ENCODE measurements at regions not wholly inside any gene's neighbourhood (a gene's known extent, or its start where the extent isn't known, plus 50 kb on each side); places are given as distances from the start of the nearest gene placed in this dataset.

- Mint-ChIP-seq H3K4me1 (ENCODE audit: low read depth) (no peaks in the 10 kb centered on the region), H3K27me3 (ENCODE audit: low read depth) (peaks cover 24% of the 10 kb centered on the region), H3K27ac (no peak overlapping the region), H3K9me3 (ENCODE audit: insufficient read depth) (no peaks in the 10 kb centered on the region), H3K36me3 (ENCODE audit: low read depth) (no peaks in the 10 kb centered on the region), H3K4me3 (no peak overlapping the region)
- no peak for ATAC-seq
- no peak for DNase-seq
- ChIA-PET POLR2A (no interaction called here), CTCF (interaction anchor here (1.4 kb wide), 1 partner anchor 18 kb away, joined by 3 read pairs; no protein-coding TSS in a partner anchor)
Measured at GRCh38 chr6:129967427-129967826, 51.0 kb upstream of the L3MBTL3 start.

DNA sequence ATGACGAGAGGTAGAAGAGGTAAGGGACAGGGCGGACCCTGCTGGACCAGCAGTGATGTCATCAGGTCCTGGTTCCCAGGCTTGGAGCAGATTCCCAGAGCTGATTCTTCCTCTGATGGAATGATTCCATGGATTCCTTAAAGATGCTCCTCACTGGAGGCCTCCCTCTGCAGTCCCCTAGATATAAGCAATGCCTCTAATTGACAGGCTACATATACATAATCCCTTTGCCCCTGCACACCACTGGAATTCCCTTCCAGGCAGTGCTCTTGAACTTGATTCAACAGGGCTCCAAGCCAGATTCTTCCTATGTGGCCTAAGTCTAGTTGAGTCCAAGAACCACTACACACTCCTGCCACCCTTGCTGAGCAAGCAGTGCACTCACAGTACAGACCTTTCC is 52.3 kb upstream of the L3MBTL3 start:
- H3K4me3 Mint-ChIP-seq, result no peak overlapping the region
- no peak for ATAC-seq
- H3K36me3 Mint-ChIP-seq (ENCODE audit: low read depth), result no peaks in the 10 kb centered on the region
- H3K27me3 Mint-ChIP-seq (ENCODE audit: low read depth), result peaks cover 20% of the 10 kb centered on the region
- H3K4me1 Mint-ChIP-seq (ENCODE audit: low read depth), result no peaks in the 10 kb centered on the region
- POLR2A ChIA-PET, result no interaction called here
- H3K9me3 Mint-ChIP-seq (ENCODE audit: insufficient read depth), result no peaks in the 10 kb centered on the region
- no peak overlapping the region for H3K27ac Mint-ChIP-seq
- DNase-seq, result no peak
- CTCF ChIA-PET, result interaction anchor here (1.4 kb wide), 1 partner anchor 17 kb away, joined by 3 read pairs; no protein-coding TSS in a partner anchor

DNA sequence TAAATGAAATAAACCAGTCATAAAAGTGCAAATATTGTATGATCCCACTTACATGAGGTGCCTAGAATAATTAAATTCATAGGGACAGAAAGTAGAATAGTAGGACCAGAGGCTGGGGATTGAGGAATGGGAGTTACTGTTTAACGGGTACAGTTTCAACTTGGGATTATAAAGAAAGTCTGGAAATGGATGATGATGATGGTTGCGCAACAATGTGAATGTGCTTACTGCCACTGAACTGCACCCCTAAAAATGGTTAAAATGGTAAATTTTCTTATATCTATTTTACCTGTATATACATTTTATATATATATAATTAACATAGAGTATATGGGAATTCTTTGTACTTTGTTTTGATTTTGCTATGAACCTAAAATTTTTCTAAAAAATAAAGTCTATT is 53.3 kb upstream of the L3MBTL3 start:
- H3K27ac Mint-ChIP-seq, result no peak overlapping the region
- no peak overlapping the region for H3K4me3 Mint-ChIP-seq
- no peaks in the 10 kb centered on the region for H3K9me3 Mint-ChIP-seq (ENCODE audit: insufficient read depth)
- no peaks in the 10 kb centered on the region for H3K4me1 Mint-ChIP-seq (ENCODE audit: low read depth)
- ChIA-PET CTCF (no interaction called here), POLR2A (no interaction called here)
- DNase-seq, result no peak
- no peak for ATAC-seq
- H3K27me3 Mint-ChIP-seq (ENCODE audit: low read depth), result peaks cover 11% of the 10 kb centered on the region
- H3K36me3 Mint-ChIP-seq (ENCODE audit: low read depth), result no peaks in the 10 kb centered on the region

GRCh38 chr6:129959358-129959930 is 58.9 kb upstream of the L3MBTL3 start:
- peaks cover 3% of the 10 kb centered on the region for H3K27me3 Mint-ChIP-seq (ENCODE audit: low read depth)
- H3K27ac Mint-ChIP-seq, result no peak overlapping the region
- H3K4me3 Mint-ChIP-seq, result no peak overlapping the region
- ChIA-PET CTCF (no interaction called here), POLR2A (interaction anchor here (1.2 kb wide), 1 partner anchor 9 kb away, joined by 3 read pairs; no protein-coding TSS in a partner anchor)
- H3K9me3 Mint-ChIP-seq (ENCODE audit: insufficient read depth), result no peaks in the 10 kb centered on the region
- no peaks in the 10 kb centered on the region for H3K36me3 Mint-ChIP-seq (ENCODE audit: low read depth)
- no peaks in the 10 kb centered on the region for H3K4me1 Mint-ChIP-seq (ENCODE audit: low read depth)
- DNase-seq (no peak), ATAC-seq (no peak)

DNA sequence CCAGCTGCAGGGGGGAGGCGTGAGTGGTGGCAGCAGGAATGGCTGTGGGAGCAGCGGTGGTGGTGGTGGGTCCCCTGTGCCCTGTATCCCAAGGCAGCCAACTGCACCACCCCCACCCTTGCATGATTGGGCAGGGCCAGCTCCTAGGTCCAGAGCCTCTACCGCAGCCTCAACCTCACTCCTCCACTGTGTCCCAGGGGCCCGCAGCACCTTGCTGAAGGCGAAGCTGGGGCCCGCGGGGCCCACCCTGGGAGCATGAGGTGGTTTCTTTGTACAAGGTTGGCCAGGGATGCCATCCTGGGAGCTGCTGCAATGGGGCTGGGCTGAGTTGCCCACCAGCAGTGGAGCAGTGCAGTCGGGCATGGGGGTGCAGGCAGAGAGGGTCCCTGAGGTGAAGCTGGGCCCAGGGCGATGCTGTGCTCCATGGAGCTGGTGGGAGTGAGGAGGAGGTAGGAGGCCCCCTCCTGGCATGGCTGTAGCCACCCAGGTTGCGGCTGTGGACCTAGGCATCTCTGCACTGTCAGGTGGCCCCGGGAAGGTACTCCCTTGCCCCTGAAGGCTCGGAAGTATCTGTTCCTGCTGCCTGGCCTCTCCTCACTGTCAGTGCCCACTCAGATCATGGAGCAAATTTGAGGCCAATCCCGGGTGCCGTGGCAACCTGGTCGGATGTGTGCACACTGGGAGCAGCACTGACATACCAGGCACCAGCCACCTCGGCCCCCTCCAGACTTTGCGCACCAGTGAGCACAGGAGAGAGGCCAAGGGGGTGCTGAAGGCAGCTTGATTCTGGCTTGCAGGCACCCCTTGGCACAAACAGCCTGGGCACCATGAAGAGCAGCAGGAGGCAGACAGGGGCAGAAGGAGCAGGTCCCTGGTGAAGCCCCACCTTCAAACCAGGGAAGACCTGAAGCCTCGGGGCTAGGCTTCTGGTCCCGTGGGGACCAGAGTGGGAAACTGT is 60.2 kb upstream of the L3MBTL3 start:
- CTCF ChIA-PET, result no interaction called here
- Mint-ChIP-seq H3K27ac (no peak overlapping the region), H3K4me1 (ENCODE audit: low read depth) (no peaks in the 10 kb centered on the region), H3K9me3 (ENCODE audit: insufficient read depth) (no peaks in the 10 kb centered on the region), H3K4me3 (no peak overlapping the region), H3K27me3 (ENCODE audit: low read depth) (no peaks in the 10 kb centered on the region), H3K36me3 (ENCODE audit: low read depth) (no peaks in the 10 kb centered on the region)
- ATAC-seq, result no peak
- POLR2A ChIA-PET, result interaction anchor here (1.2 kb wide), 1 partner anchor 8 kb away, joined by 3 read pairs; no protein-coding TSS in a partner anchor
- DNase-seq, result no peak

- CTCF ChIA-PET, result no interaction called here
- Mint-ChIP-seq H3K27me3 (ENCODE audit: low read depth) (peaks cover 4% of the 10 kb centered on the region), H3K36me3 (ENCODE audit: low read depth) (no peaks in the 10 kb centered on the region), H3K27ac (no peak overlapping the region), H3K4me3 (no peak overlapping the region), H3K4me1 (ENCODE audit: low read depth) (no peaks in the 10 kb centered on the region), H3K9me3 (ENCODE audit: insufficient read depth) (no peaks in the 10 kb centered on the region)
- no peak for ATAC-seq
- DNase-seq, result no peak
- POLR2A ChIA-PET, result no interaction called here
Measured at GRCh38 chr6:129955584-129955983, 62.8 kb upstream of the L3MBTL3 start.

DNA sequence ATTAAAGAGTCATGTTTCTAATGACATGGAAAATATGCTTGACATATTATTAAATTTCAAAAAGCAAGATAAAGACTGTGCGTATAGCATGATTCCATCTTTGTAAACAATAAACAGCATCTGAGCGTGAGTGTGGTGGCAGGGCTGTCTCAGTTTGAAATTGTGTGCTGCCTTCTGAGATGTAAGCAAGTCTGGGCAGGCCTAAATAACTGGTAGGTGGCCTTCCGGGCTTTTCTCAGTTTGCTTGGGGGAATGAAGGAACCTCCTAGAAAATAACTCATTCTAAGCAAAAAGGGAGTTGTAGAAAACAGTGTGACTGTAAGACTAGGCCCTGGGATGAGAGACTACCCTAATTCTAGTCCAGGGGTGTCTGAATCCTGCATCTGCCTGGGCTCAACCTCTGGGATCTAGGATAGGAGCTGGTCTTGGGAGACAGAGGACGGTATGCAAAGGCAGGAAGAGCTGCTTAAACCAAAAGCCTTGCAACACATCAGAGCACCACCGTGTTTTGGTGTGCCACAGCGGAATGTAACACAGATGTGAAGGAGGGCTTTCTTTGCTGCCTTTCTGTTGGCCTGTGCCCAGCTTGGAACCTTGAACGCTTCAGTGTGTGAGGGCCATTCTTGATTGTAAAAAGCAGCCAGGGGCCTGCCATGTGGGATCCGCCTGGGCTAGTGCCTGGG is 63.5 kb upstream of the L3MBTL3 start:
- Mint-ChIP-seq H3K9me3 (ENCODE audit: insufficient read depth) (no peaks in the 10 kb centered on the region), H3K27me3 (ENCODE audit: low read depth) (peaks cover 4% of the 10 kb centered on the region), H3K4me3 (no peak overlapping the region), H3K4me1 (ENCODE audit: low read depth) (no peaks in the 10 kb centered on the region), H3K36me3 (ENCODE audit: low read depth) (no peaks in the 10 kb centered on the region), H3K27ac (no peak overlapping the region)
- DNase-seq (no peak), ATAC-seq (no peak)
- CTCF ChIA-PET, result no interaction called here
- POLR2A ChIA-PET, result no interaction called here

GRCh38 chr6:129947797-129948196 is 70.6 kb upstream of the L3MBTL3 start:
- no peak overlapping the region for H3K27ac Mint-ChIP-seq
- POLR2A ChIA-PET, result no interaction called here
- CTCF ChIA-PET, result interaction anchor here (0.9 to 2.5 kb wide), 2 partner anchors 9 to 74 kb away, joined by 4 to 9 read pairs; no protein-coding TSS in a partner anchor
- H3K4me1 Mint-ChIP-seq (ENCODE audit: low read depth), result no peaks in the 10 kb centered on the region
- no peak overlapping the region for H3K4me3 Mint-ChIP-seq
- no peak for ATAC-seq
- H3K36me3 Mint-ChIP-seq (ENCODE audit: low read depth), result no peaks in the 10 kb centered on the region
- DNase-seq, result no peak
- no peaks in the 10 kb centered on the region for H3K9me3 Mint-ChIP-seq (ENCODE audit: insufficient read depth)
- peaks cover 22% of the 10 kb centered on the region for H3K27me3 Mint-ChIP-seq (ENCODE audit: low read depth)

- Mint-ChIP-seq H3K36me3 (ENCODE audit: low read depth) (no peaks in the 10 kb centered on the region), H3K9me3 (ENCODE audit: insufficient read depth) (no peaks in the 10 kb centered on the region), H3K4me1 (ENCODE audit: low read depth) (no peaks in the 10 kb centered on the region), H3K27ac (no peak overlapping the region), H3K4me3 (no peak overlapping the region), H3K27me3 (ENCODE audit: low read depth) (peaks cover 24% of the 10 kb centered on the region)
- ChIA-PET CTCF (interaction anchor here (2.5 kb wide), 1 partner anchor 8 kb away, joined by 9 read pairs; no protein-coding TSS in a partner anchor), POLR2A (no interaction called here)
- DNase-seq, result no peak
- ATAC-seq, result no peak
Measured at GRCh38 chr6:129946439-129947140, 71.8 kb upstream of the L3MBTL3 start.

GRCh38 chr6:129943637-129944271 is 74.6 kb upstream of the L3MBTL3 start:
- Mint-ChIP-seq H3K27me3 (ENCODE audit: low read depth) (peaks cover 33% of the 10 kb centered on the region), H3K4me3 (no peak overlapping the region), H3K36me3 (ENCODE audit: low read depth) (no peaks in the 10 kb centered on the region), H3K9me3 (ENCODE audit: insufficient read depth) (no peaks in the 10 kb centered on the region), H3K27ac (no peak overlapping the region), H3K4me1 (ENCODE audit: low read depth) (no peaks in the 10 kb centered on the region)
- ATAC-seq (no peak), DNase-seq (no peak)
- POLR2A ChIA-PET, result no interaction called here
- CTCF ChIA-PET, result no interaction called here

- DNase-seq (no peak), ATAC-seq (no peak)
- Mint-ChIP-seq H3K9me3 (ENCODE audit: insufficient read depth) (no peaks in the 10 kb centered on the region), H3K4me1 (ENCODE audit: low read depth) (no peaks in the 10 kb centered on the region), H3K27ac (no peak overlapping the region), H3K4me3 (no peak overlapping the region), H3K36me3 (ENCODE audit: low read depth) (no peaks in the 10 kb centered on the region), H3K27me3 (ENCODE audit: low read depth) (peaks cover 36% of the 10 kb centered on the region)
- CTCF ChIA-PET, result no interaction called here
- POLR2A ChIA-PET, result no interaction called here
Measured at GRCh38 chr6:129940454-129941195, 77.8 kb upstream of the L3MBTL3 start.

All from activated CD8-positive, alpha-beta T cell treated with anti-CD3 and anti-CD28 coated beads, Interleukin-2, amount 10 ng/mL, durations not matched to agents 7 days and 5 days (primary cell).